Astrocyte (in vitro differentiated cells and primary cell): ENCODE measurements at regions not wholly inside any gene's neighbourhood (a gene's known extent, or its start where the extent isn't known, plus 50 kb on each side); places are given as distances from the start of the nearest gene placed in this dataset.

ENCODE experiments used
- EZH2 ChIP-seq: IDR thresholded peaks from 2 replicates; pipeline ENCODE4 v1.6.1; 2012; ENCODE audit warnings: mild to moderate bottlenecking, low read length, inconsistent platforms; ENCODE audit not compliant: insufficient read depth
- TF ChIP-seq, protein P1 (sequence below): IDR thresholded peaks from 2 replicates; pipeline ENCODE4 v1.5.1; 2011; ENCODE audit warnings: low read depth, mild to moderate bottlenecking, inconsistent platforms, low read length, moderate library complexity; ENCODE audit not compliant: insufficient read depth

DNA sequence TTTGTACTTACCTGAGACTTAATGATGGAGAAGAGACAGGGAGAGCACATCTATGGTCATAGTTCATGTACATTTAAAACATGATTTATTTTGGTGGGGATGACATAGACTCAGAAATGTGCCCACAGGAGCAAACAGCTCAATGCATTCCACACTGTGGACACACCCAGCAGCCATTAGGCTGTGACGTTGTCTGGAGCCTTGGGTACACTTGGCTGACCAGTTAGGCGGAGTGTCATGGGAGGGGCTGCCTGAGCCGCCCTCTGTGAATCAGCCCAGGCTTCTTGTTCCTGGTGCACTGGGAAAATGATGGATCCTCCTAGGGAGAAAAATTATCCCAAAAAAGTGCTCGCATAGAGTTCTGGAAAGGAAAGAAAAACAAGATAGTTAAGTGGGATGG lies 231.0 kb upstream of the GMDS start:
- TF ChIP-seq, protein P1, sequence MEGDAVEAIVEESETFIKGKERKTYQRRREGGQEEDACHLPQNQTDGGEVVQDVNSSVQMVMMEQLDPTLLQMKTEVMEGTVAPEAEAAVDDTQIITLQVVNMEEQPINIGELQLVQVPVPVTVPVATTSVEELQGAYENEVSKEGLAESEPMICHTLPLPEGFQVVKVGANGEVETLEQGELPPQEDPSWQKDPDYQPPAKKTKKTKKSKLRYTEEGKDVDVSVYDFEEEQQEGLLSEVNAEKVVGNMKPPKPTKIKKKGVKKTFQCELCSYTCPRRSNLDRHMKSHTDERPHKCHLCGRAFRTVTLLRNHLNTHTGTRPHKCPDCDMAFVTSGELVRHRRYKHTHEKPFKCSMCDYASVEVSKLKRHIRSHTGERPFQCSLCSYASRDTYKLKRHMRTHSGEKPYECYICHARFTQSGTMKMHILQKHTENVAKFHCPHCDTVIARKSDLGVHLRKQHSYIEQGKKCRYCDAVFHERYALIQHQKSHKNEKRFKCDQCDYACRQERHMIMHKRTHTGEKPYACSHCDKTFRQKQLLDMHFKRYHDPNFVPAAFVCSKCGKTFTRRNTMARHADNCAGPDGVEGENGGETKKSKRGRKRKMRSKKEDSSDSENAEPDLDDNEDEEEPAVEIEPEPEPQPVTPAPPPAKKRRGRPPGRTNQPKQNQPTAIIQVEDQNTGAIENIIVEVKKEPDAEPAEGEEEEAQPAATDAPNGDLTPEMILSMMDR = no peak
- no peak for TF ChIP-seq EZH2
